ENCODE measurements at regions not wholly inside any gene's neighbourhood (a gene's known extent, or its start where the extent isn't known, plus 50 kb on each side); places are given as distances from the start of the nearest gene placed in this dataset.

- TF ChIP-seq HDAC8 (tag; IDR thresholded peaks at IDR 0.05): no peak
- TF ChIP-seq HMBOX1 (IDR thresholded peaks at IDR 0.05): no peak
- TF ChIP-seq MCM2 (IDR thresholded peaks at IDR 0.05; ENCODE audit: low read depth): no peak
These were observed 348.7 kb downstream of the RWDD3 start (continued) for GRCh38 chr1:95582746-95583145.

DNA sequence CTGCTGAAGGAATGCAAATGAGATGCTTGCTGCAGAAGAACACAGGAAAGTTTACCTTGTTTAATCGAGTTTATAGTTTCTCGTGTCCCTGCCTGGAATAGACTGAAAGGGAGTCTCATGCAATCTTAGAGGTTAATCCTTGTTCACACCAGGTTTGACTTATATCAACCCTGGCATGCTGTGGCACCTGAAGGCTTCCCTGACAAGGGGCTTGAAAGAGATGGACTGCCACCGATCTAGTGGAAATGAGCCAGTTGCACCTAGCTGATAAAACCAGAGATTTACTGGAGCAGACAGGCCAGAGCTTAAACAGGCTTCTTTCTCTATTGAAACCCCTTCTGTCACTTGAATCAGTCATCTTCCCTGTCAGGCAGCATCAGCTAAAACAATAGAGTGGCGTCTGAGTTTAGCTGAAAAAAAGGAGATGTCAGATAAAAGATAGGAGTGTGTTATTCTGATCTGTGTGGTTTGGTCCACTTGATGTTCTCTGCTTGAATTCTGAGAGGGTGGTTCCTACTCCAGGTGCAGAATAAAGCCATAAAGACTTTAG lies 349.7 kb downstream of the RWDD3 start:
- no peak overlapping the region for H3K27ac ChIP-seq (ENCODE audit: extremely low read depth, low read depth, low read length)
- no peak overlapping the region for H3K4me2 ChIP-seq (ENCODE audit: insufficient read depth, low read length)
- WGBS (ENCODE audit: insufficient coverage, low coverage, missing lambda C conversion rate): 2% methylated on average over 4 of the region's 4 CpGs
- DNase-seq (ENCODE audit: extremely low read depth in 1 of 4, low spot score in 3 of 4) (no peak), FAIRE-seq (no peak), ATAC-seq (no peak)
- ChIA-PET CTCF (ENCODE audit: low intra/inter-chr PET ratio) (no interaction called here), POLR2A (no interaction called here)
- H3K27me3 ChIP-seq (ENCODE audit: control insufficient read depth in 2 of 2, insufficient read depth in 2 of 2, low read length in 2 of 2): no peaks in the 10 kb centered on the region
- no peak overlapping the region for H3K9ac ChIP-seq (ENCODE audit: insufficient read depth in 1 of 2, low read depth in 2 of 2, low read length in 2 of 2)
- H2AFZ ChIP-seq (ENCODE audit: low read depth, low read length): no peak overlapping the region
- H3K9me1 ChIP-seq (ENCODE audit: control insufficient read depth, insufficient read depth, low read length): no peaks in the 10 kb centered on the region
- in situ Hi-C loops (cut with MboI): no loop called here
- no peaks in the 10 kb centered on the region for H3K79me2 ChIP-seq (ENCODE audit: control insufficient read depth, insufficient read depth, low read length)
- intact Hi-C loops (cut with micrococcal nuclease): no loop called here
- H3K9me3 ChIP-seq (replicated peaks; ENCODE audit: control insufficient read depth, insufficient read depth, low read depth, low read length): no peaks in the 10 kb centered on the region
- no peaks in the 10 kb centered on the region for H3K36me3 ChIP-seq (ENCODE audit: control insufficient read depth, insufficient read depth, low read length)
- H3K4me1 ChIP-seq (replicated peaks in 1 of 2; ENCODE audit: control insufficient read depth in 2 of 2, insufficient read depth in 2 of 2, low read length in 2 of 2): no peaks in the 10 kb centered on the region
- H4K20me1 ChIP-seq (replicated peaks; ENCODE audit: control insufficient read depth, insufficient read depth, low read length): no peaks in the 10 kb centered on the region
- H3K4me3 ChIP-seq: no peak overlapping the region
- BruUV-seq (replicated peaks): no TSS peak
- TF ChIP-seq RFX7 (CRISPR knock-in tag; IDR thresholded peaks at IDR 0.05) (no peak), ZNF316 (IDR thresholded peaks at IDR 0.05) (no peak), ZNF436 (CRISPR knock-in tag; IDR thresholded peaks at IDR 0.05) (no peak), CEBPG (CRISPR knock-in tag; IDR thresholded peaks at IDR 0.05) (no peak), CEBPG (tag; conservative IDR thresholded peaks at IDR 0.05 in 1 of 2, IDR thresholded peaks at IDR 0.05 in 1 of 2) (no peak), KAT2B (IDR thresholded peaks at IDR 0.05; ENCODE audit: low read depth, low read length) (no peak), MEIS2 (IDR thresholded peaks at IDR 0.05; ENCODE audit: partially characterized antibody) (no peak), TFAM (CRISPR knock-in tag; conservative IDR thresholded peaks at IDR 0.05) (no peak), ZNF263 (CRISPR knock-in tag; IDR thresholded peaks at IDR 0.05; ENCODE audit: borderline replicate concordance) (no peak), POLR2A (conservative IDR thresholded peaks at IDR 0.05) (no peak), RFX1 (IDR thresholded peaks at IDR 0.05) (no peak), ZNF583 (CRISPR knock-in tag; IDR thresholded peaks at IDR 0.05) (no peak), PHB2 (IDR thresholded peaks at IDR 0.05; ENCODE audit: low read depth) (no peak)
- TF ChIP-seq, protein P1, sequence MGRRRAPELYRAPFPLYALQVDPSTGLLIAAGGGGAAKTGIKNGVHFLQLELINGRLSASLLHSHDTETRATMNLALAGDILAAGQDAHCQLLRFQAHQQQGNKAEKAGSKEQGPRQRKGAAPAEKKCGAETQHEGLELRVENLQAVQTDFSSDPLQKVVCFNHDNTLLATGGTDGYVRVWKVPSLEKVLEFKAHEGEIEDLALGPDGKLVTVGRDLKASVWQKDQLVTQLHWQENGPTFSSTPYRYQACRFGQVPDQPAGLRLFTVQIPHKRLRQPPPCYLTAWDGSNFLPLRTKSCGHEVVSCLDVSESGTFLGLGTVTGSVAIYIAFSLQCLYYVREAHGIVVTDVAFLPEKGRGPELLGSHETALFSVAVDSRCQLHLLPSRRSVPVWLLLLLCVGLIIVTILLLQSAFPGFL (CRISPR knock-in tag; IDR thresholded peaks at IDR 0.05): no peak
- TF ChIP-seq, protein P2, sequence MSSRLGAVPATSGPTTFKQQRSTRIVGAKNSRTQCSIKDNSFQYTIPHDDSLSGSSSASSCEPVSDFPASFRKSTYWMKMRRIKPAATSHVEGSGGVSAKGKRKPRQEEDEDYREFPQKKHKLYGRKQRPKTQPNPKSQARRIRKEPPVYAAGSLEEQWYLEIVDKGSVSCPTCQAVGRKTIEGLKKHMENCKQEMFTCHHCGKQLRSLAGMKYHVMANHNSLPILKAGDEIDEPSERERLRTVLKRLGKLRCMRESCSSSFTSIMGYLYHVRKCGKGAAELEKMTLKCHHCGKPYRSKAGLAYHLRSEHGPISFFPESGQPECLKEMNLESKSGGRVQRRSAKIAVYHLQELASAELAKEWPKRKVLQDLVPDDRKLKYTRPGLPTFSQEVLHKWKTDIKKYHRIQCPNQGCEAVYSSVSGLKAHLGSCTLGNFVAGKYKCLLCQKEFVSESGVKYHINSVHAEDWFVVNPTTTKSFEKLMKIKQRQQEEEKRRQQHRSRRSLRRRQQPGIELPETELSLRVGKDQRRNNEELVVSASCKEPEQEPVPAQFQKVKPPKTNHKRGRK (tag; IDR thresholded peaks at IDR 0.05): no peak
- TF ChIP-seq, protein P3, sequence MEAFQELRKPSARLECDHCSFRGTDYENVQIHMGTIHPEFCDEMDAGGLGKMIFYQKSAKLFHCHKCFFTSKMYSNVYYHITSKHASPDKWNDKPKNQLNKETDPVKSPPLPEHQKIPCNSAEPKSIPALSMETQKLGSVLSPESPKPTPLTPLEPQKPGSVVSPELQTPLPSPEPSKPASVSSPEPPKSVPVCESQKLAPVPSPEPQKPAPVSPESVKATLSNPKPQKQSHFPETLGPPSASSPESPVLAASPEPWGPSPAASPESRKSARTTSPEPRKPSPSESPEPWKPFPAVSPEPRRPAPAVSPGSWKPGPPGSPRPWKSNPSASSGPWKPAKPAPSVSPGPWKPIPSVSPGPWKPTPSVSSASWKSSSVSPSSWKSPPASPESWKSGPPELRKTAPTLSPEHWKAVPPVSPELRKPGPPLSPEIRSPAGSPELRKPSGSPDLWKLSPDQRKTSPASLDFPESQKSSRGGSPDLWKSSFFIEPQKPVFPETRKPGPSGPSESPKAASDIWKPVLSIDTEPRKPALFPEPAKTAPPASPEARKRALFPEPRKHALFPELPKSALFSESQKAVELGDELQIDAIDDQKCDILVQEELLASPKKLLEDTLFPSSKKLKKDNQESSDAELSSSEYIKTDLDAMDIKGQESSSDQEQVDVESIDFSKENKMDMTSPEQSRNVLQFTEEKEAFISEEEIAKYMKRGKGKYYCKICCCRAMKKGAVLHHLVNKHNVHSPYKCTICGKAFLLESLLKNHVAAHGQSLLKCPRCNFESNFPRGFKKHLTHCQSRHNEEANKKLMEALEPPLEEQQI (IDR thresholded peaks at IDR 0.05): no peak
